ENCODE measurements at regions not wholly inside any gene's neighbourhood (a gene's known extent, or its start where the extent isn't known, plus 50 kb on each side); places are given as distances from the start of the nearest gene placed in this dataset.
"Not testable (repeated sequence)": the region's sequence is repeated elsewhere in the genome, so short reads cannot be mapped to it uniquely, and the experiment has no call there.

GRCh38 chr5:155773680-155774079 lies 553.3 kb upstream of the SGCD start:
- no peak for DNase-seq (ENCODE audit: low spot score)

GRCh38 chr5:155780260-155780659 lies 546.7 kb upstream of the SGCD start:
- no peak for DNase-seq (ENCODE audit: low spot score)

- DNase-seq (ENCODE audit: low spot score): no peak
These were observed 543.7 kb upstream of the SGCD start for GRCh38 chr5:155783246-155783645.

- DNase-seq (ENCODE audit: low spot score): no peak
These were observed 543.2 kb upstream of the SGCD start for GRCh38 chr5:155783791-155784190.

- DNase-seq (ENCODE audit: low spot score): no peak
These were observed 540.9 kb upstream of the SGCD start for GRCh38 chr5:155786108-155786507.

- DNase-seq (ENCODE audit: low spot score): no peak
These were observed 534.1 kb upstream of the SGCD start for GRCh38 chr5:155792873-155793272.

GRCh38 chr5:155794795-155795194 lies 532.2 kb upstream of the SGCD start:
- no peak for DNase-seq (ENCODE audit: low spot score)

GRCh38 chr5:155799308-155799707 lies 527.7 kb upstream of the SGCD start:
- DNase-seq (ENCODE audit: low spot score): no peak

- no peak for DNase-seq (ENCODE audit: low spot score)
These were observed 518.9 kb upstream of the SGCD start for GRCh38 chr5:155807884-155808576.

- no peak for DNase-seq (ENCODE audit: low spot score)
These were observed 511.7 kb upstream of the SGCD start for GRCh38 chr5:155815248-155815647.

GRCh38 chr5:155822177-155822576 lies 504.8 kb upstream of the SGCD start:
- DNase-seq (ENCODE audit: low spot score): no peak

- DNase-seq (ENCODE audit: low spot score): no peak
These were observed 500.1 kb upstream of the SGCD start for GRCh38 chr5:155826611-155827507.

GRCh38 chr5:155827508-155827815 lies 499.5 kb upstream of the SGCD start:
- not testable (repeated sequence) for DNase-seq (ENCODE audit: low spot score)

- DNase-seq (ENCODE audit: low spot score): no peak
These were observed 499.0 kb upstream of the SGCD start for GRCh38 chr5:155827949-155828348.

GRCh38 chr5:155831491-155831890 lies 495.5 kb upstream of the SGCD start:
- DNase-seq (ENCODE audit: low spot score): no peak

- DNase-seq (ENCODE audit: low spot score): no peak
These were observed 493.7 kb upstream of the SGCD start for GRCh38 chr5:155833287-155833686.

GRCh38 chr5:155834271-155834975 lies 492.5 kb upstream of the SGCD start:
- no peak for DNase-seq (ENCODE audit: low spot score)

- no peak for DNase-seq (ENCODE audit: low spot score)
These were observed 490.7 kb upstream of the SGCD start for GRCh38 chr5:155836089-155836803.

GRCh38 chr5:155838394-155838793 lies 488.6 kb upstream of the SGCD start:
- no peak for DNase-seq (ENCODE audit: low spot score)

GRCh38 chr5:155839251-155840037 lies 487.5 kb upstream of the SGCD start:
- DNase-seq (ENCODE audit: low spot score): no peak

- DNase-seq (ENCODE audit: low spot score): no peak
These were observed 482.4 kb upstream of the SGCD start for GRCh38 chr5:155844542-155844941.

All from CD4-positive, alpha-beta T cell treated with Interleukin-6 at 100 ng/mL for 8 hours (primary cell).